ENCODE measurements at regions not wholly inside any gene's neighbourhood (a gene's known extent, or its start where the extent isn't known, plus 50 kb on each side); places are given as distances from the start of the nearest gene placed in this dataset.

GRCh38 chr6:150733726-150734125 is 131.8 kb upstream of the MTHFD1L start:
- no peak for TF ChIP-seq ARNTL (CRISPR knock-in tag; IDR thresholded peaks at IDR 0.05; ENCODE audit: borderline replicate concordance, low read depth)
- TF ChIP-seq ZFP3 (CRISPR knock-in tag; IDR thresholded peaks at IDR 0.05): no peak
- no peak for TF ChIP-seq ZFP30 (CRISPR knock-in tag; IDR thresholded peaks at IDR 0.05)
- TF ChIP-seq ZNF8 (CRISPR knock-in tag; IDR thresholded peaks at IDR 0.05): no peak
- TF ChIP-seq SNAI2 (CRISPR knock-in tag; IDR thresholded peaks at IDR 0.05): no peak
- no peak for TF ChIP-seq ISL1 (CRISPR knock-in tag; IDR thresholded peaks at IDR 0.05)
- TF ChIP-seq PATZ1 (CRISPR knock-in tag; IDR thresholded peaks at IDR 0.05; ENCODE audit: borderline replicate concordance): no peak
- TF ChIP-seq BACH2 (CRISPR knock-in tag; IDR thresholded peaks at IDR 0.05; ENCODE audit: borderline replicate concordance): no peak
- no peak for TF ChIP-seq RARB (CRISPR knock-in tag; IDR thresholded peaks at IDR 0.05)
- no peak for TF ChIP-seq OSR1 (CRISPR knock-in tag; IDR thresholded peaks at IDR 0.05)
- TF ChIP-seq ESRRG (CRISPR knock-in tag; IDR thresholded peaks at IDR 0.05): no peak

Measured in SK-N-SH treated with all-trans-retinoic acid at 6 μM for 48 hours (cell line).